IMR-90 (cell line): ENCODE measurements at regions not wholly inside any gene's neighbourhood (a gene's known extent, or its start where the extent isn't known, plus 50 kb on each side); places are given as distances from the start of the nearest gene placed in this dataset.

Experiments
- ATAC-seq: fragments of 200-7000 bp; cut with Tn5 transposase; 2 replicates; pipeline ENCODE4 v1.9.1; 2020; ENCODE audit warnings: low read depth, mild to moderate bottlenecking, moderate library complexity
- BruUV-seq: library from RNA; stranded (reverse); fragments of 400-500 nt; replicated peaks from 2 replicates; lab custom pipeline; 2021; lab: Mats Ljungman, UMichigan
- CTCF ChIA-PET: fragments of 300-600 bp; formaldehyde crosslinking; extraction: SDS; loops from one replicate; lab custom pipeline; 2021; ENCODE audit warnings: antibody characterized with exemption; lab: Yijun Ruan, JAX
- POLR2A ChIA-PET: fragments of 300-600 bp; sonication (Branson Sonifier 250); formaldehyde crosslinking; loops from one replicate; lab custom pipeline; 2022; ENCODE audit warnings: antibody characterized with exemption; ENCODE audit not compliant: unreplicated experiment; lab: Charles Lee
- DNase-seq: peaks from one replicate; pipeline ENCODE4 v3.0.0; 2013
- H2AFZ ChIP-seq: replicated peaks from 2 replicates; pipeline ENCODE3; 2013; ENCODE audit warnings: low read length, mild to moderate bottlenecking; ENCODE audit not compliant: poor library complexity
- H2AK5ac ChIP-seq: 2 replicates; pipeline ENCODE4 v1.6.1; 2013; ENCODE audit warnings: low read depth, low read length, inconsistent platforms
- H2AK9ac ChIP-seq: replicated peaks from 2 replicates; pipeline ENCODE3; 2013; ENCODE audit warnings: mild to moderate bottlenecking, low read depth, low read length, moderate library complexity; ENCODE audit not compliant: poor library complexity
- H2BK120ac ChIP-seq: 2 replicates; pipeline ENCODE4 v1.6.1; 2013; ENCODE audit warnings: low read depth, low read length, inconsistent platforms
- H2BK15ac ChIP-seq: 3 replicates; pipeline ENCODE4 v1.6.1; 2013; ENCODE audit warnings: low read depth, low read length, inconsistent platforms
- H2BK20ac ChIP-seq: 2 replicates; pipeline ENCODE4 v1.6.1; 2013; ENCODE audit warnings: low read depth, mild to moderate bottlenecking, inconsistent platforms, low read length, moderate library complexity
- H2BK5ac ChIP-seq: 2 replicates; pipeline ENCODE4 v1.6.1; 2013; ENCODE audit warnings: mild to moderate bottlenecking, low read depth, low read length, inconsistent platforms; ENCODE audit not compliant: poor library complexity, severe bottlenecking
- H3K14ac ChIP-seq: replicated peaks from 2 replicates; pipeline ENCODE4 v1.6.1; 2013; ENCODE audit warnings: low read depth, low read length, inconsistent platforms
- H3K18ac ChIP-seq: 2 replicates; pipeline ENCODE4 v1.6.1; 2013; ENCODE audit warnings: low read depth, low read length, control low read depth
- H3K23ac ChIP-seq: 2 replicates; pipeline ENCODE4 v1.6.1; 2013; ENCODE audit warnings: low read depth, low read length, inconsistent platforms
- H3K27ac ChIP-seq: 2 replicates; pipeline ENCODE4 v1.5.1; 2013; ENCODE audit warnings: mild to moderate bottlenecking, control low read depth, low read length; ENCODE audit not compliant: insufficient read depth
- H3K27me3 ChIP-seq: 2 replicates; pipeline ENCODE4 v1.6.1; 2013; ENCODE audit warnings: low read length; ENCODE audit not compliant: control insufficient read depth, insufficient read depth
- H3K36me3 ChIP-seq: 2 replicates; pipeline ENCODE4 v1.6.1; 2013; ENCODE audit warnings: low read length, mixed read lengths; ENCODE audit not compliant: control insufficient read depth, insufficient read depth
- H3K4ac ChIP-seq: 2 replicates; pipeline ENCODE4 v1.6.1; 2013; ENCODE audit warnings: low read depth, low read length, inconsistent platforms
- H3K4me1 ChIP-seq: 2 replicates; pipeline ENCODE4 v1.6.1; 2013; ENCODE audit warnings: low read length, mixed read lengths; ENCODE audit not compliant: control insufficient read depth, insufficient read depth
- H3K4me2 ChIP-seq: 2 replicates; pipeline ENCODE4 v1.6.1; 2013; ENCODE audit warnings: low read depth, mild to moderate bottlenecking, control low read depth, low read length, moderate library complexity
- H3K4me3 ChIP-seq: 2 replicates; pipeline ENCODE4 v1.5.1; 2013; ENCODE audit warnings: low read depth, mild to moderate bottlenecking, control low read depth, low read length, moderate library complexity; ENCODE audit not compliant: insufficient read depth
- H3K56ac ChIP-seq: 2 replicates; pipeline ENCODE4 v1.6.1; 2013; ENCODE audit warnings: low read length, inconsistent platforms; ENCODE audit not compliant: insufficient read depth; ENCODE audit errors: extremely low read depth
- H3K79me1 ChIP-seq, 2 experiments: 2 replicates each; pipeline ENCODE4 v1.6.1; 2013; ENCODE audit warnings: low read length in 2 of 2, inconsistent platforms in 1 of 2, low read depth in 1 of 2
- H3K9ac ChIP-seq: 2 replicates; pipeline ENCODE4 v1.6.1; 2013; ENCODE audit warnings: low read depth, low read length, control low read depth
- H3K9me1 ChIP-seq: 2 replicates; pipeline ENCODE4 v1.6.1; 2013; ENCODE audit warnings: low read length, inconsistent platforms; ENCODE audit not compliant: insufficient read depth
- H3K9me3 ChIP-seq: 2 replicates; pipeline ENCODE4 v1.6.1; 2013; ENCODE audit warnings: low read length; ENCODE audit not compliant: control insufficient read depth, insufficient read depth
- H4K20me1 ChIP-seq: 2 replicates; pipeline ENCODE4 v1.6.1; 2013; ENCODE audit warnings: low read length, inconsistent platforms; ENCODE audit not compliant: insufficient read depth
- H4K5ac ChIP-seq: 2 replicates; pipeline ENCODE4 v1.6.1; 2013; ENCODE audit warnings: mild to moderate bottlenecking, low read depth, low read length, control low read depth
- H4K8ac ChIP-seq, 2 experiments: 2 replicates each; pipeline ENCODE4 v1.6.1; 2013; ENCODE audit warnings: low read depth in 2 of 2, low read length in 2 of 2, control low read depth in 1 of 2, inconsistent platforms in 1 of 2
- H4K91ac ChIP-seq: 2 replicates; pipeline ENCODE4 v1.6.1; 2013; ENCODE audit warnings: low read depth, low read length, inconsistent platforms; ENCODE audit not compliant: insufficient read depth
- CHD1 ChIP-seq: IDR thresholded peaks from 2 replicates; pipeline ENCODE4 v1.6.1; 2012; ENCODE audit warnings: low read depth, low read length, improper control_type of control experiment
- MXI1 ChIP-seq: IDR thresholded peaks from 2 replicates; pipeline ENCODE4 v1.6.1; 2012; ENCODE audit warnings: low read depth, mild to moderate bottlenecking, low read length, moderate library complexity, borderline replicate concordance
- RCOR1 ChIP-seq: IDR thresholded peaks from 2 replicates; pipeline ENCODE4 v1.6.1; 2012; ENCODE audit warnings: mild to moderate bottlenecking, low read length, improper control_type of control experiment; ENCODE audit not compliant: insufficient replicate concordance
- dilution Hi-C: fragments of 300-500 bp; cut with HindIII; formaldehyde crosslinking; loops from one replicate; pipeline ENCODE4 v1.14.3; 2018; ENCODE audit warnings: low sequenced_read_pairs; ENCODE audit not compliant: unreplicated experiment
- in situ Hi-C: fragments of 300-500 bp; cut with MboI; formaldehyde crosslinking; loops from 3 replicates; pipeline ENCODE4 v1.14.3; 2019; ENCODE audit warnings: low sequenced_read_pairs, inconsistent platforms, mixed read lengths
- intact Hi-C: fragments of 100-400 bp; cut with micrococcal nuclease; formaldehyde crosslinking; loops from 2 replicates; pipeline ENCODE4 v1.10.0; 2022

DNA sequence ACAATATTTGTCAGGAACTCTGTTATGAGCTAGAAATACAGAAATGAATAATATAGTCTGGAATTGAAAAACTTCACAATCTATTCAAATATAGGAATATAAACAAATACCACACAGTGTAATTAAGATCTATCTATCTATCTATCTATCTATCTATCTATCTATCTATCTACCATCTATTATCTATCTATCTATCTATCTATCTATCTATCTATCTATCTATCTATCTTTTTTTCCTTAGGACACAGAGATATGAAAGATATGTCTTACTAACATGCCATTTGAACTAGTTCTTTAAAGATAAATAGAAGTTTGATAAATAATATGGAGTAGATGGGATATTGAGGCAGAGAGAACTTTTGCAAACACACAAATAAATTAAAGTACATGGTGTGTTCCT lies 357.8 kb downstream of the PARP8 start:
- no peak for TF ChIP-seq RCOR1
- TF ChIP-seq MXI1: no peak
- TF ChIP-seq CHD1: no peak
- no TSS peak for BruUV-seq
- DNase-seq (no peak), ATAC-seq (no peak)
- ChIA-PET POLR2A (no interaction called here), CTCF (no interaction called here)
- Histone ChIP-seq H3K9me1 (no peaks in the 10 kb centered on the region), H3K4me1 (no peaks in the 10 kb centered on the region), H3K56ac (no peak overlapping the region), H3K9ac (no peak overlapping the region), H4K91ac (no peak overlapping the region), H2BK15ac (no peak overlapping the region), H3K36me3 (no peaks in the 10 kb centered on the region), H3K4me2 (no peak overlapping the region), H3K18ac (no peak overlapping the region), H3K79me1 (no peaks in the 10 kb centered on the region), H2BK120ac (no peak overlapping the region), H3K4ac (no peak overlapping the region), H2AK5ac (no peak overlapping the region), H2AFZ (no peak overlapping the region), H3K9me3 (peaks cover 3% of the 10 kb centered on the region), H4K20me1 (no peaks in the 10 kb centered on the region), H2BK20ac (no peak overlapping the region), H3K23ac (no peak overlapping the region), H3K4me3 (no peak overlapping the region), H2BK5ac (no peak overlapping the region), H3K27ac (no peak overlapping the region), H3K14ac (no peak overlapping the region), H4K8ac (no peak overlapping the region), H2AK9ac (no peak overlapping the region), H3K27me3 (no peaks in the 10 kb centered on the region), H4K5ac (no peak overlapping the region)
- dilution Hi-C loops (no loop called here), intact Hi-C loops (no loop called here), in situ Hi-C loops (no loop called here)
